Prostate gland (tissue), 2 donors: ENCODE measurements at regions not wholly inside any gene's neighbourhood (a gene's known extent, or its start where the extent isn't known, plus 50 kb on each side); places are given as distances from the start of the nearest gene placed in this dataset.

Experiments
- POLR2A ChIP-seq: fragments of 450-650 bp; IDR thresholded peaks from one replicate; pipeline ENCODE4 v1.6.1; 2016; ENCODE audit warnings: antibody characterized with exemption, mild to moderate bottlenecking
- POLR2AphosphoS5 ChIP-seq: sonication (generic); formaldehyde crosslinking; IDR thresholded peaks from one replicate; pipeline ENCODE4 v1.6.1; 2017; ENCODE audit warnings: antibody characterized with exemption
- TF ChIP-seq, protein P1 (sequence below), 4 experiments: fragments of 200-600 bp in 2 of 4; fragments of 450-650 bp in 2 of 4; sonication (generic) in 2 of 4; IDR thresholded peaks; 1 replicate in 3 of 4; 2 replicates in 1 of 4; pipeline ENCODE4 v1.5.1; 2016 to 2019; ENCODE audit warnings: antibody characterized with exemption in 4 of 4, mild to moderate bottlenecking in 2 of 4, moderate library complexity in 2 of 4

DNA sequence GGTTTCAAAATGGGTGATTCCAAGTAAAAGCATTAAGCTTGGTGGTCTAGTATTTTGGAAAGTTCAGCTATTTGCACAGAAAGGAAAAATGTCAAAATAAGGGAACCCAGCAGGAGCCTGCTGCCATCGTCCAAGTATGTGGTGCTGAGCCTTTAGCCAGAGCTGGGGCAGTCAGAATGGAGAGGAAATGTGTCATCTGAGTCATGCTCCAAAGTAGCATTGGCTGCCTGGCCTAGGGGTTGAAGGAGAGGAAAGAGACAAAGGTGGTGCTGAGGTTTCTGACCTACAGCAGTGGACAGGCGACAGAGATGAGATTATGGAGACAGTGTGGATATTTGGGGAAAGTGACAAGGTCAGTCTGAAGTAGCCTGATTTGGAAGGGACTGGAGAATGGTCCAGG, 103.9 kb downstream of the PLCE1 start:
- TF ChIP-seq POLR2A = no peak
- TF ChIP-seq, protein P1, sequence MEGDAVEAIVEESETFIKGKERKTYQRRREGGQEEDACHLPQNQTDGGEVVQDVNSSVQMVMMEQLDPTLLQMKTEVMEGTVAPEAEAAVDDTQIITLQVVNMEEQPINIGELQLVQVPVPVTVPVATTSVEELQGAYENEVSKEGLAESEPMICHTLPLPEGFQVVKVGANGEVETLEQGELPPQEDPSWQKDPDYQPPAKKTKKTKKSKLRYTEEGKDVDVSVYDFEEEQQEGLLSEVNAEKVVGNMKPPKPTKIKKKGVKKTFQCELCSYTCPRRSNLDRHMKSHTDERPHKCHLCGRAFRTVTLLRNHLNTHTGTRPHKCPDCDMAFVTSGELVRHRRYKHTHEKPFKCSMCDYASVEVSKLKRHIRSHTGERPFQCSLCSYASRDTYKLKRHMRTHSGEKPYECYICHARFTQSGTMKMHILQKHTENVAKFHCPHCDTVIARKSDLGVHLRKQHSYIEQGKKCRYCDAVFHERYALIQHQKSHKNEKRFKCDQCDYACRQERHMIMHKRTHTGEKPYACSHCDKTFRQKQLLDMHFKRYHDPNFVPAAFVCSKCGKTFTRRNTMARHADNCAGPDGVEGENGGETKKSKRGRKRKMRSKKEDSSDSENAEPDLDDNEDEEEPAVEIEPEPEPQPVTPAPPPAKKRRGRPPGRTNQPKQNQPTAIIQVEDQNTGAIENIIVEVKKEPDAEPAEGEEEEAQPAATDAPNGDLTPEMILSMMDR (IDR thresholded peaks at IDR 0.05) = no peak
- no peak for TF ChIP-seq POLR2AphosphoS5
